ENCODE measurements at regions not wholly inside any gene's neighbourhood (a gene's known extent, or its start where the extent isn't known, plus 50 kb on each side); places are given as distances from the start of the nearest gene placed in this dataset.

- POLR2A ChIA-PET (ENCODE audit: low non-redundant PET) = no interaction called here
- CTCF ChIA-PET = interaction anchor here (0.6 kb wide), 1 partner anchor 1294 kb away, joined by 3 read pairs; no protein-coding TSS in a partner anchor
- TF ChIP-seq CTCF (conservative IDR thresholded peaks at IDR 0.05; ENCODE audit: low read depth) = no peak
- DNase-seq (ENCODE audit: low spot score) = no peak
- H3K27ac ChIP-seq = no peak overlapping the region
Measured at GRCh38 chr21:25509862-25510261, 97.4 kb downstream of the MRPL39 start.

GRCh38 chr21:25508364-25508763, 98.9 kb downstream of the MRPL39 start:
- no peak for DNase-seq (ENCODE audit: low spot score)
- TF ChIP-seq CTCF (conservative IDR thresholded peaks at IDR 0.05; ENCODE audit: low read depth) = no peak
- H3K27ac ChIP-seq = no peak overlapping the region
- ChIA-PET POLR2A (ENCODE audit: low non-redundant PET) (no interaction called here), CTCF (interaction anchor here (0.6 kb wide), 1 partner anchor 1771 kb away, joined by 4 read pairs; no protein-coding TSS in a partner anchor)

GRCh38 chr21:25507522-25507921, 99.8 kb downstream of the MRPL39 start:
- H3K27ac ChIP-seq = no peak overlapping the region
- DNase-seq (ENCODE audit: low spot score) = no peak
- no peak for TF ChIP-seq CTCF (conservative IDR thresholded peaks at IDR 0.05; ENCODE audit: low read depth)
- POLR2A ChIA-PET (ENCODE audit: low non-redundant PET) = no interaction called here
- CTCF ChIA-PET = interaction anchor here (0.6 kb wide), 1 partner anchor 66 kb away, joined by 4 read pairs; no protein-coding TSS in a partner anchor

GRCh38 chr21:25506887-25507286, 100.4 kb downstream of the MRPL39 start:
- CTCF ChIA-PET = no interaction called here
- no peak overlapping the region for H3K27ac ChIP-seq
- DNase-seq (ENCODE audit: low spot score) = peak; percentile 57
- POLR2A ChIA-PET (ENCODE audit: low non-redundant PET) = no interaction called here
- no peak for TF ChIP-seq CTCF (conservative IDR thresholded peaks at IDR 0.05; ENCODE audit: low read depth)

GRCh38 chr21:25506261-25506660, 101.0 kb downstream of the MRPL39 start:
- DNase-seq (ENCODE audit: low spot score) = no peak
- ChIA-PET CTCF (no interaction called here), POLR2A (ENCODE audit: low non-redundant PET) (no interaction called here)
- H3K27ac ChIP-seq = no peak overlapping the region
- no peak for TF ChIP-seq CTCF (conservative IDR thresholded peaks at IDR 0.05; ENCODE audit: low read depth)

GRCh38 chr21:25503981-25504380, 103.3 kb downstream of the MRPL39 start:
- no peak for DNase-seq (ENCODE audit: low spot score)
- no peak overlapping the region for H3K27ac ChIP-seq
- ChIA-PET CTCF (no interaction called here), POLR2A (ENCODE audit: low non-redundant PET) (no interaction called here)
- TF ChIP-seq CTCF (conservative IDR thresholded peaks at IDR 0.05; ENCODE audit: low read depth) = no peak

Measured in RWPE1 (cell line).